Neural crest cell (in vitro differentiated cells): ENCODE measurements at regions not wholly inside any gene's neighbourhood (a gene's known extent, or its start where the extent isn't known, plus 50 kb on each side); places are given as distances from the start of the nearest gene placed in this dataset.

Experiments
- DNase-seq: peaks from one replicate; pipeline ENCODE4 v3.0.0; 2021; ENCODE audit warnings: low read depth, mixed read lengths, low spot score
- H3K27ac Mint-ChIP-seq: one replicate; pipeline ENCODE4 v1.8.0; 2021; ENCODE audit warnings: mild to moderate bottlenecking, mixed read lengths; ENCODE audit not compliant: unreplicated experiment
- H3K27me3 Mint-ChIP-seq: 2 replicates; pipeline ENCODE4 v1.8.0; 2021; ENCODE audit warnings: low read depth, mild to moderate bottlenecking, mixed read lengths
- H3K36me3 Mint-ChIP-seq: 2 replicates; pipeline ENCODE4 v1.8.0; 2021; ENCODE audit warnings: low read depth, mild to moderate bottlenecking, mixed read lengths
- H3K4me1 Mint-ChIP-seq: 2 replicates; pipeline ENCODE4 v1.8.0; 2021; ENCODE audit warnings: mixed read lengths
- H3K4me3 Mint-ChIP-seq: one replicate; pipeline ENCODE4 v1.8.0; 2021; ENCODE audit warnings: mild to moderate bottlenecking, mixed read lengths
- H3K9me3 Mint-ChIP-seq: 2 replicates; pipeline ENCODE4 v1.8.0; 2021; ENCODE audit warnings: mixed read lengths
- TF ChIP-seq, protein P1 (sequence below): fragments of 200-600 bp; sonication (generic); conservative IDR thresholded peaks from 2 replicates; pipeline ENCODE4 v1.5.0; 2021; ENCODE audit warnings: antibody characterized with exemption, mild to moderate bottlenecking

DNA sequence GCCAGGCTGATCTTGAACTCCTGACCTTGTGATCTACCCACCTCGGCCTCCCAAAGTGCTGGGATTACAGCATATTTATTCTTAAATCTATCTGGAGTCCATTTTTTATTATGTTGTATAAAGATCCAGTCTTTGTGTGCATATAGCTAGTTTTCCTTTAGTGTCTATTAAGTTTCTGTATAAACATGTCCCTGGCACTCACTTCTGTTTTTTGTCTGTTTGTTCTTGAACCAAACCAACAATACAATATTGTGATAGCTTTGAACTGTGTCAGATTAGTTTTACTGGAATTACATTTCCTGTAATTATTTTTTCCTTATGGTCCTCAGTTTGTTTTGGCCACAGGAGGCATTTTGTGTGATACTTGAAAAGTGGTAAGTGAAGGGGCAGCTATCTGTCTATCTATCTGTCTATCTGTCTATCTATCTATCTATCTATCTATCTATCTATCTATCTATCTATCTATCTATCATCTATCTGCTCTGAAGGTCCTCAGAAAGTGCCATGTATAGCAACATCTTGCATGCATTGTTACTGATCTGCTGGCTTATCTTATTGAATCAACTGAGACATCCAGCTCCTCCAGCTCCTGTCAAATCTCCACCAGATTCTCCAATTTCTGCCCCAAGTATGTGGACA, 70.9 kb upstream of the ACVR1 start:
- Mint-ChIP-seq H3K27ac (no peak overlapping the region), H3K9me3 (no peaks in the 10 kb centered on the region), H3K36me3 (no peaks in the 10 kb centered on the region), H3K4me1 (no peaks in the 10 kb centered on the region), H3K4me3 (no peak overlapping the region), H3K27me3 (peaks cover 92% of the 10 kb centered on the region)
- TF ChIP-seq, protein P1, sequence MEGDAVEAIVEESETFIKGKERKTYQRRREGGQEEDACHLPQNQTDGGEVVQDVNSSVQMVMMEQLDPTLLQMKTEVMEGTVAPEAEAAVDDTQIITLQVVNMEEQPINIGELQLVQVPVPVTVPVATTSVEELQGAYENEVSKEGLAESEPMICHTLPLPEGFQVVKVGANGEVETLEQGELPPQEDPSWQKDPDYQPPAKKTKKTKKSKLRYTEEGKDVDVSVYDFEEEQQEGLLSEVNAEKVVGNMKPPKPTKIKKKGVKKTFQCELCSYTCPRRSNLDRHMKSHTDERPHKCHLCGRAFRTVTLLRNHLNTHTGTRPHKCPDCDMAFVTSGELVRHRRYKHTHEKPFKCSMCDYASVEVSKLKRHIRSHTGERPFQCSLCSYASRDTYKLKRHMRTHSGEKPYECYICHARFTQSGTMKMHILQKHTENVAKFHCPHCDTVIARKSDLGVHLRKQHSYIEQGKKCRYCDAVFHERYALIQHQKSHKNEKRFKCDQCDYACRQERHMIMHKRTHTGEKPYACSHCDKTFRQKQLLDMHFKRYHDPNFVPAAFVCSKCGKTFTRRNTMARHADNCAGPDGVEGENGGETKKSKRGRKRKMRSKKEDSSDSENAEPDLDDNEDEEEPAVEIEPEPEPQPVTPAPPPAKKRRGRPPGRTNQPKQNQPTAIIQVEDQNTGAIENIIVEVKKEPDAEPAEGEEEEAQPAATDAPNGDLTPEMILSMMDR, result no peak
- no peak for DNase-seq

DNA sequence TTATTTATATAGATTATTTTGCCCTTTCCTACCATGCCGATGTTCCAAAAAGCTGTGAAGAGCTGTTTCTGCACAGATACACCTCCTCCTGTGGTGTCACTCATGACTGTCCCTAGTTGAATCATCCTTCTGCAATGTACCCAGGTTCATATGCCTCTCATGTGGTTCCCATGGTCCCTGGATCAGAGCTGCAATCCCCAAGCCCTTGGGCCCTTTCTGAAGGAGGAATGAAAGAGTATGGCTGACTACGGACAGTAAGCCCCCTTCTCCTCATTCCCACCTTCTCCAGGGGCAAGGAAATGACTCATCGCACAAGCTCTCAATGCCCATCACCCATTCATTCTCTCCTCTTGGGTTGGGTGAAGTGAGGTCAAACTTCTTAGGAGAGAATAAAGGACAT, 63.9 kb upstream of the ACVR1 start:
- Mint-ChIP-seq H3K27ac (no peak overlapping the region), H3K4me1 (no peaks in the 10 kb centered on the region), H3K4me3 (no peak overlapping the region), H3K9me3 (no peaks in the 10 kb centered on the region), H3K36me3 (no peaks in the 10 kb centered on the region), H3K27me3 (peaks cover 97% of the 10 kb centered on the region)
- TF ChIP-seq, protein P1, result no peak
- DNase-seq, result no peak

DNA sequence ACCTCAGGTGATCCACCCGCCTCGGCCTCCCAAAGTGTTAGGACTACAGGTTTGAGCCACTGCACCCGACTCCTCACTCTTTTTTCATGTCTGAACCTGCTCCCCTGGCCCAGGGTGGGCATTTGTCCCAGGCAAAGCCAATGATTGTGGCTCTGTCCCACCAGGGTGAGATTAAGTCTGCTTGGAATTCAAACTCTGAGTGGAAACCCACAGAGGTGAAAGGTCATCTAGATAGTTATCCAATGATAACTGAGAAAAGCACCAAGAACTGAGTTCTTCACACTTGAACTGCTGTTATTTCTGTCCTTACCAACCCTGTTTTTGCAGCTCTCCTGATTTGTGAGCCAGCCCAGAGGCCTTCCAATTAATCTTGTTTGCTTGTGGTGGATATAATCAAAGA, 62.4 kb upstream of the ACVR1 start:
- Mint-ChIP-seq H3K27me3 (peaks cover 97% of the 10 kb centered on the region), H3K4me1 (peaks cover 4% of the 10 kb centered on the region), H3K9me3 (no peaks in the 10 kb centered on the region), H3K4me3 (no peak overlapping the region), H3K27ac (no peak overlapping the region), H3K36me3 (no peaks in the 10 kb centered on the region)
- TF ChIP-seq, protein P1, result no peak
- DNase-seq, result no peak

DNA sequence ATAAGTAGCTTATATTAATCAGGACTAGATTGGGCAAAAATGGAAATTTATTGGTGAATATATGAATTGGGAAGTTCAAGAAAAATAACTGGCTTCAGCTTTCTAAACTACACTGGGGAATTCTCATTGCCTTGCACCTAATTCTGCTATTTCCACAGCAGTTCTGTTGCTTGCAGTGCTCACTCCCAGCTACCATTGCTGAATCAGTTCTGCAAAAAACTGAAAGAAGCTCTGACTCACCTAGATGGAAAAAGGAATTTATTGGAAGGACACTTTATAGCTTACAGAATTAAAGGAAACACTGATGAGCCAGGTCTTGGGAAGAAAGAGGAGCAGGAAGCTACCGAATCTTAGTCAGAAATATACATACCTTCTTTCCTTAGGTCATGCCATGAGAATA, 60.3 kb upstream of the ACVR1 start:
- peaks cover 97% of the 10 kb centered on the region for H3K27me3 Mint-ChIP-seq
- H3K4me1 Mint-ChIP-seq, result peaks cover 19% of the 10 kb centered on the region

DNA sequence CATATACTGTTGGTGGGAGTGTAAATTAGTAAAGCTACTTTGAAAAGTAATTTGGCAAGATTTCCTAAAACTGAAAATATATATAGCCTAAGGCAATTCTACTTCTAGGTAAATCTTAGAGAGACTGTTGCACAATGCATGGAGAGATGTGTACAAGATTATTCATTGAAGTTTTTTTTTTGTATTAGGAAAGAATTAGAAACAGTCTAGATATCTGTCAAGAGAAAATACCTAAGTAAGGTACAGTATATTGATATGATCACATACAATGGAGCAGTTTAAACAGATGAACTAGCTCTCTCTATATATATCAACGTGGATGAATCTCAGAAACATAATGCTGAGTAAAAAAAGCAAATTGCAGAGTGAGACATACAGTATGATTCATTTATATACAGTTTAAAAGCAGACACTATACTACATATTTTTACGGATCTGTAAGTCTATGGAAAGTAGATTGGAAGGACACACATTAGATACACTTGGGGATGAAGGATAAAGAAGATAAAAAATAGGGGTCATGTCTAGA, 59.3 kb upstream of the ACVR1 start:
- Mint-ChIP-seq H3K27ac (no peak overlapping the region), H3K36me3 (no peaks in the 10 kb centered on the region), H3K4me3 (no peak overlapping the region), H3K4me1 (peaks cover 19% of the 10 kb centered on the region), H3K9me3 (no peaks in the 10 kb centered on the region), H3K27me3 (peaks cover 97% of the 10 kb centered on the region)
- no peak for DNase-seq
- TF ChIP-seq, protein P1, result no peak

More for the DNA sequence above, 60.3 kb upstream of the ACVR1 start:
- TF ChIP-seq, protein P1, result no peak
- Mint-ChIP-seq H3K9me3 (no peaks in the 10 kb centered on the region), H3K36me3 (no peaks in the 10 kb centered on the region), H3K27ac (no peak overlapping the region), H3K4me3 (no peak overlapping the region)
- no peak for DNase-seq
